ENCODE measurements at regions not wholly inside any gene's neighbourhood (a gene's known extent, or its start where the extent isn't known, plus 50 kb on each side); places are given as distances from the start of the nearest gene placed in this dataset.

- Mint-ChIP-seq H3K27ac (no peak overlapping the region), H3K27me3 (ENCODE audit: low read depth) (no peaks in the 10 kb centered on the region), H3K9me3 (peaks cover 17% of the 10 kb centered on the region), H3K4me1 (peaks cover 26% of the 10 kb centered on the region), H3K4me3 (no peak overlapping the region), H3K36me3 (peaks cover 13% of the 10 kb centered on the region)
- no peak for TF ChIP-seq CTCF (IDR thresholded peaks at IDR 0.05; ENCODE audit: unreplicated experiment)
- no peak for DNase-seq (ENCODE audit: low spot score in 2 of 2, unreplicated experiment in 2 of 2)
Observed at GRCh38 chr6:147674099-147674498, 165.6 kb downstream of the SAMD5 start.

- TF ChIP-seq CTCF (IDR thresholded peaks at IDR 0.05; ENCODE audit: unreplicated experiment), result no peak
- Mint-ChIP-seq H3K4me3 (no peak overlapping the region), H3K4me1 (peaks cover 26% of the 10 kb centered on the region)
Observed at GRCh38 chr6:147674794-147675193, 166.3 kb downstream of the SAMD5 start.

GRCh38 chr6:147675281-147675680 is 166.8 kb downstream of the SAMD5 start:
- Mint-ChIP-seq H3K36me3 (peaks cover 7% of the 10 kb centered on the region), H3K27me3 (ENCODE audit: low read depth) (no peaks in the 10 kb centered on the region), H3K4me1 (peaks cover 26% of the 10 kb centered on the region), H3K27ac (no peak overlapping the region), H3K9me3 (peaks cover 9% of the 10 kb centered on the region), H3K4me3 (no peak overlapping the region)
- TF ChIP-seq CTCF (IDR thresholded peaks at IDR 0.05; ENCODE audit: unreplicated experiment), result no peak
- no peak for DNase-seq (ENCODE audit: low spot score in 2 of 2, unreplicated experiment in 2 of 2)

More at GRCh38 chr6:147674794-147675193, 166.3 kb downstream of the SAMD5 start:
- no peak for DNase-seq (ENCODE audit: low spot score in 2 of 2, unreplicated experiment in 2 of 2)
- H3K36me3 Mint-ChIP-seq, result peaks cover 10% of the 10 kb centered on the region
- H3K27ac Mint-ChIP-seq, result no peak overlapping the region
- H3K27me3 Mint-ChIP-seq (ENCODE audit: low read depth), result no peaks in the 10 kb centered on the region
- H3K9me3 Mint-ChIP-seq, result peaks cover 14% of the 10 kb centered on the region

- H3K27me3 Mint-ChIP-seq (ENCODE audit: low read depth), result no peaks in the 10 kb centered on the region
- no peak overlapping the region for H3K4me3 Mint-ChIP-seq
- DNase-seq (ENCODE audit: low spot score in 2 of 2, unreplicated experiment in 2 of 2), result no peak
- H3K9me3 Mint-ChIP-seq, result no peaks in the 10 kb centered on the region
- peaks cover 26% of the 10 kb centered on the region for H3K4me1 Mint-ChIP-seq
- peak overlapping the region; percentile 5 for H3K27ac Mint-ChIP-seq
- no peaks in the 10 kb centered on the region for H3K36me3 Mint-ChIP-seq
- TF ChIP-seq CTCF (IDR thresholded peaks at IDR 0.05; ENCODE audit: unreplicated experiment), result no peak
Observed at GRCh38 chr6:147676495-147677199, 168.2 kb downstream of the SAMD5 start.

GRCh38 chr6:147677647-147678046 is 169.2 kb downstream of the SAMD5 start:
- no peak for TF ChIP-seq CTCF (IDR thresholded peaks at IDR 0.05; ENCODE audit: unreplicated experiment)
- no peak overlapping the region for H3K4me3 Mint-ChIP-seq
- no peaks in the 10 kb centered on the region for H3K9me3 Mint-ChIP-seq
- H3K27ac Mint-ChIP-seq, result no peak overlapping the region
- DNase-seq (ENCODE audit: low spot score in 2 of 2, unreplicated experiment in 2 of 2), result no peak
- H3K27me3 Mint-ChIP-seq (ENCODE audit: low read depth), result no peaks in the 10 kb centered on the region
- H3K4me1 Mint-ChIP-seq, result peaks cover 26% of the 10 kb centered on the region
- no peaks in the 10 kb centered on the region for H3K36me3 Mint-ChIP-seq

Measured in mesothelial cell of epicardium (in vitro differentiated cells).